ENCODE measurements at regions not wholly inside any gene's neighbourhood (a gene's known extent, or its start where the extent isn't known, plus 50 kb on each side); places are given as distances from the start of the nearest gene placed in this dataset.

- no peaks in the 10 kb centered on the region for H3K36me3 ChIP-seq
- H3K27ac ChIP-seq = no peak overlapping the region
- no peak for TF ChIP-seq CTCF (IDR thresholded peaks at IDR 0.05)
- no peaks in the 10 kb centered on the region for H3K4me1 ChIP-seq
- no peak overlapping the region for H3K4me3 ChIP-seq
- 31 to 49% methylated on average over 1 of the region's 1 CpG for WGBS, 2 donors
- no peaks in the 10 kb centered on the region for H3K9me3 ChIP-seq
- DNase-seq (no peak), ATAC-seq (no peak)
- intact Hi-C loops (cut with DNase I) = no loop called here
- peaks cover 0 to 8% (median 0%) of the 10 kb centered on the region in 7 donors for H3K27me3 ChIP-seq
Observed at GRCh38 chr5:114658194-114658593, 296.3 kb downstream of the KCNN2 start.

GRCh38 chr5:114657342-114658130 is 295.7 kb downstream of the KCNN2 start:
- Histone ChIP-seq H3K27ac (no peak overlapping the region), H3K4me1 (no peaks in the 10 kb centered on the region), H3K27me3 (peaks cover 0 to 8% (median 0%) of the 10 kb centered on the region in 7 donors), H3K36me3 (no peaks in the 10 kb centered on the region), H3K4me3 (no peak overlapping the region), H3K9me3 (no peaks in the 10 kb centered on the region)
- no peak for ATAC-seq
- no peak for TF ChIP-seq CTCF (IDR thresholded peaks at IDR 0.05)
- WGBS, 2 donors = 64 to 70% methylated on average over 6 of the region's 6 CpGs
- DNase-seq = no peak
- intact Hi-C loops (cut with DNase I) = no loop called here

GRCh38 chr5:114649878-114650277 is 288.0 kb downstream of the KCNN2 start:
- Histone ChIP-seq H3K4me3 (no peak overlapping the region), H3K9me3 (no peaks in the 10 kb centered on the region), H3K27me3 (no peaks in the 10 kb centered on the region), H3K36me3 (no peaks in the 10 kb centered on the region), H3K4me1 (no peaks in the 10 kb centered on the region), H3K27ac (no peak overlapping the region)
- DNase-seq = no peak
- 39 to 67% methylated on average over 1 of the region's 1 CpG for WGBS, 2 donors
- no peak for TF ChIP-seq CTCF (IDR thresholded peaks at IDR 0.05)
- intact Hi-C loops (cut with DNase I) = no loop called here
- ATAC-seq = no peak

GRCh38 chr5:114648940-114649339 is 287.1 kb downstream of the KCNN2 start:
- H3K4me1 ChIP-seq = no peaks in the 10 kb centered on the region
- 75 to 83% methylated on average over 2 of the region's 2 CpGs for WGBS, 2 donors
- no peaks in the 10 kb centered on the region for H3K27me3 ChIP-seq
- TF ChIP-seq CTCF (IDR thresholded peaks at IDR 0.05) = no peak
- intact Hi-C loops (cut with DNase I) = no loop called here
- no peak for ATAC-seq
- no peaks in the 10 kb centered on the region for H3K36me3 ChIP-seq
- no peak overlapping the region for H3K27ac ChIP-seq
- DNase-seq = no peak
- peaks cover 0 to 2% (median 0%) of the 10 kb centered on the region in 11 donors for H3K9me3 ChIP-seq
- H3K4me3 ChIP-seq = no peak overlapping the region
